ENCODE measurements at regions not wholly inside any gene's neighbourhood (a gene's known extent, or its start where the extent isn't known, plus 50 kb on each side); places are given as distances from the start of the nearest gene placed in this dataset.

DNA sequence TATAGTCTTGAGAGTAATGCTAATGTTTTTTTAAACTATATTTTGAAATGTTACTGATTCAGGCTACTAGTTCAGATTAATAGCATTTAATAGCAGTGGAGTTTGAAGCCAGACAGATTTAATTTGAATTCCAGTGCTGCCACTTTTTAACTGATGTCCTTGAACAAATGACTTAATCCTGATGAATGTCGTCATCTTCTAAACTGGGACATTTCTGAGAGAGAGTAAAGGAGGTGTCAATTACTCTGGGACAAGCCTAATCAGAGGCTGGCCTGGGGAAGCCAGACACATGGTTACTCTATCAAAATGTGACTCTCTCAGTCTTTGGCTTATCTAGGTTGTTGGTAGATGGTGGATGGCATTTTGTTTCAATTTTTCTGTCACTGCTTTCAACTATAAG, 246.7 kb downstream of the HS3ST3A1 start:
- TF ChIP-seq, protein P1, sequence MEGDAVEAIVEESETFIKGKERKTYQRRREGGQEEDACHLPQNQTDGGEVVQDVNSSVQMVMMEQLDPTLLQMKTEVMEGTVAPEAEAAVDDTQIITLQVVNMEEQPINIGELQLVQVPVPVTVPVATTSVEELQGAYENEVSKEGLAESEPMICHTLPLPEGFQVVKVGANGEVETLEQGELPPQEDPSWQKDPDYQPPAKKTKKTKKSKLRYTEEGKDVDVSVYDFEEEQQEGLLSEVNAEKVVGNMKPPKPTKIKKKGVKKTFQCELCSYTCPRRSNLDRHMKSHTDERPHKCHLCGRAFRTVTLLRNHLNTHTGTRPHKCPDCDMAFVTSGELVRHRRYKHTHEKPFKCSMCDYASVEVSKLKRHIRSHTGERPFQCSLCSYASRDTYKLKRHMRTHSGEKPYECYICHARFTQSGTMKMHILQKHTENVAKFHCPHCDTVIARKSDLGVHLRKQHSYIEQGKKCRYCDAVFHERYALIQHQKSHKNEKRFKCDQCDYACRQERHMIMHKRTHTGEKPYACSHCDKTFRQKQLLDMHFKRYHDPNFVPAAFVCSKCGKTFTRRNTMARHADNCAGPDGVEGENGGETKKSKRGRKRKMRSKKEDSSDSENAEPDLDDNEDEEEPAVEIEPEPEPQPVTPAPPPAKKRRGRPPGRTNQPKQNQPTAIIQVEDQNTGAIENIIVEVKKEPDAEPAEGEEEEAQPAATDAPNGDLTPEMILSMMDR (IDR thresholded peaks at IDR 0.05; ENCODE audit: insufficient read depth, low read length, poor library complexity, severe bottlenecking) = no peak
- no peak for TF ChIP-seq EZH2phosphoT487 (conservative IDR thresholded peaks at IDR 0.05; ENCODE audit: low read length)

Measured in SU-DHL-6 (cell line).